T-helper 2 cell treated with Interferon-gamma antibody and Interleukin-4, amounts not matched to agents 100 ng/mL and 5 ng/mL, for 36 hours (primary cell): ENCODE measurements at regions not wholly inside any gene's neighbourhood (a gene's known extent, or its start where the extent isn't known, plus 50 kb on each side); places are given as distances from the start of the nearest gene placed in this dataset.
"Not testable (repeated sequence)": the region's sequence is repeated elsewhere in the genome, so short reads cannot be mapped to it uniquely, and the experiment has no call there.

ENCODE experiments used
- intact Hi-C: fragments of 100-400 bp; cut with micrococcal nuclease; formaldehyde crosslinking; loops from one replicate; pipeline ENCODE4 v1.15.1; 2023

DNA sequence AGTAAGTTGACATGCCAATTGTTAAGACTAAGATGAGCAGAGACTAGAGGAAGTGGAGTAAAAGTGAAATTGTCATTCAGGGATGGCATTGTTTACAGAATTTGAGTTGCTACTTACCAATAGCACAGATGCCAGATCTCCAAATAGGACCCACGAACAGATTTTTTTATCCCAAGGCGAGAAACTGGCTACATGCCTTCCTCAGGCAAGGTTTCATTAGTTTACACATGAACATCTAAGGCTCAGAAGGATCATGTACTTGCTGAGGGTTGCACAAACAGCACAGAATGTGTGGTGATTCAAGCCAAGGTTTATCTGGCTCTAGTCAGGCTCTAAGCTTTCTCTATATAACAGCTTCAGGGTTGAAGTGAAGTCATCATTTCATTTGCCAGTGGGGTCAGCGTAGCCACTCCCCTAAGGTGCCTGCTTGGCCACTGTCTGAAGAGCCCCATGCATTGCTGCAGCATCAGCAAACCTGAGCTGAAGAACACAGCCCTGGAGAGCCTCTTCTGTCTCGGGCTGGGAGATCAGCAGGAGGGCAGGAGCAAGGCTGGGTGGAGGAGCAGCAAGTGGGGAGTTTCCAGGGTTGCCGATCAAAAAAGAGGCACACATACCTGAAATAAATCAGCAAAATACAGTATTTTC, 193.0 kb upstream of the LCORL start:
- intact Hi-C loops: no loop called here

DNA sequence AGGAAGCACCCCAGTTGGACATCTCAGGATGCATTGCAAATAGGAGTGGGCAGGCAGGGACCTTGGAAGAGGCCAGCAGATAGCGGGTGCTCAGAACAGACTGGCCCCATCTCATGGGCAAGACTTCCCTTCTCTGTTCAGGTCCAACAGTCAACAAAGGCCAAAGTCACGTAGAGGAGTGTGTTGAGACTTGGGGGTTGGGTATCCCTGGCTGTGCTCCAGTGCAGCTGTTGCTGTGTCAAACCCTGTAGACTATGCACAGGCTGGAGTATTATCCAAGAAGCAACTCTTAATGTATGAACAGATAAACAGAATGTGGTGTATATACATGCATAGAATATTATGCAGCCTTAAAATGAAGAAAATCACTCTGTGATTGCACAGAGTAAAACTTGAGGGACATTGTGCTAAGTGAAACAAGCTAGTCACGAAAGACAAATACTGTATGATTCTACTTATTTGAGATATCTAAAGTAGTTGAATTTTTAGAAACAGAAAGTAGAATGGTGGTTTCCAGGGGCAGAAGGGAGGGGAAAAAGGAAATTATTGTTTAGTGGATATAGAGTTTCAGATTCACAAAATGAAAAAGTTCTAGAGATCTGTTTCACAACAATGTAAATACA, 192.1 kb upstream of the LCORL start:
- intact Hi-C loops: no loop called here

DNA sequence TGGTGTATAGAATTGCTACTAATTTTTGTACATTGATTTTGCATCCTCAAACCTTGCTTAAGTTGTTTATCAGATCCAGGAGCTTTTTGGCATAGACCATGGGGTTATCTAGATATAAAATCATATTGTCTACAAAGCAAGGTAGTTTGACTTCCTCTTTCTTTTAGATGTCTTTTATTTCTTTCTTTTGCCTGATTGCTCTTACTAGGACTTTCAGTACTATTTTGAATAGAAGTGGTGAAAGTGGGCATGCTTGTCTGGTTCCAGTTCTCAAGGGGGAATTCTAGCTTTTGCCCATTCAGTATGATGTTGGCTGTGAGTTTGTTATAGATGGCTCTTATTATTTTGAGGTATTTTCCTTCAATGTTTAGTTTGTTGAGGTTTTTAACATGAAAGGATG, 187.9 kb upstream of the LCORL start:
- intact Hi-C loops: no loop called here

DNA sequence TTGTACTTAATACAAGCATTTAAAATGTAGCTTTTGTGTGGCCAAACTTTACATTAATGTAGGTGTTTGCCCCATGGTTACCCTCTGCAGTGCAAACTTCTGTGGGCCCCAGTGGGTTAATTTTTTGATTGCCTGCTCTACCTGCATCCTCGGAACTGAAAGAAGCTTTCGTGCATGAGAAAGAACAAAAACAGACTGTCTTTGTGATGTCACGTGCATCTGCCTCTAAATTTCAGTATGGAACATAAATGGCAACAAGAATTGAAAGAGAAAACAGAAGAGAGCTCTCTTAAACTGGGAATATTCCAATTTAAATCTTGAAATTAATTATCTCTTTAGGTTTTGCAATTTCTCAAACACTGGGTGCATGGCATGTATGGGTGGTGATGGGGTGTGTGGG, 182.4 kb upstream of the LCORL start:
- intact Hi-C loops: no loop called here

DNA sequence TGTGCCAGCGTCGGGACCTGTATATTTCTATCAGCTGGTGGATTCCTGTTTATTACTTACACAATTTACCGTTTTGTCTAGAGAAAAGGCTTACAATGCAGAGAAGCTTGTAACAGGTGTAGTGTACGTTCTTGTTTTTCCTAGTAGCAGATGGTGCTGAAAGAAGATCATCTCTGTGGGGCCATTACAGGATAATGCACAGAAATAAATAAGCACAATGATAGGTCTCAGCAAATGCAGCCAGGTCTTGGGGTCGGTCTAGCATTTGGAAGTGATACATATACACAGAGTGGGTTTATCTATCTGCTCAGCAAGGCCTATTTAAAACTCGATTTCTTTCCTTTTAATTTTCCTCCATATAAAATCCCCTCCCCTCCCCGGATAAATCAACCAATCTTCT, 180.9 kb upstream of the LCORL start:
- intact Hi-C loops: no loop called here

DNA sequence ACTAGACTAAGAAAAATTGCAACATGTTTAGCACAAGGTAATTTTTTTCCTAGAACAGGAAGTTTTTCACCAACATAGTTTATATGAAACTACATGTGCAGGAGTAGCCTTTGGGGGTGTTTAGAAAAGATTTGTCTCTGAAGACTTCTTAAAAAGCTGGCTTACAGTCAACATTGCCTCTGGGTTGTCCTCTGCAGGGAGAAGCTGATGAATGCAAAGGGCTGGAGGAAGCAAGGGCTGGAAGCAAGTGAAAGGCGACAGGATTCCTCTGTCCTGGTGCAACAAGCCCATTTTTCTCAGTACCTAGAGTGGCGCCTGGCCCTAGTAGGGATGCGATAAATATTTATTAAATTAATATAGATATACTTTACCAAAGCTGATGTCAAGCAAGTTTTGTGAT, 180.3 kb upstream of the LCORL start:
- intact Hi-C loops: no loop called here

DNA sequence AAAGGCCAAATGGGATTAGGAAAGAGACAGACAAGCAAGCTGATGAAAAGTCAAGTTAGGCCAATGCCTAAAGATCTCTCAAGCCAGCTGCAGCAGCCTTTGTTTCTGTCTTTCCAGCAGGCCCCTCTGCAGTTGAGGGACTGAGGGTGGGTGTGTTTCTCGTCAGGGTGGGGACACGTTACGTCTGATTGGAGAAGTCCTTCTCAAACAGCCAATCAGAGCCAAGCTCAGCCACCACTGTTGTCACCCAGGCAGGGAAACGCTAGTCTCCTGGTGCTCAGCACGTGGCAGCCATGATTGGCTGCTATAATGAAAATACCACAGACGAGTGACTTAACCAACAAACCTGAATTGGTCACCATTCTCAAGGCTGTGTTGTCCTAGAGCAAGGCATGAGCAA, 177.1 kb upstream of the LCORL start:
- intact Hi-C loops: no loop called here

DNA sequence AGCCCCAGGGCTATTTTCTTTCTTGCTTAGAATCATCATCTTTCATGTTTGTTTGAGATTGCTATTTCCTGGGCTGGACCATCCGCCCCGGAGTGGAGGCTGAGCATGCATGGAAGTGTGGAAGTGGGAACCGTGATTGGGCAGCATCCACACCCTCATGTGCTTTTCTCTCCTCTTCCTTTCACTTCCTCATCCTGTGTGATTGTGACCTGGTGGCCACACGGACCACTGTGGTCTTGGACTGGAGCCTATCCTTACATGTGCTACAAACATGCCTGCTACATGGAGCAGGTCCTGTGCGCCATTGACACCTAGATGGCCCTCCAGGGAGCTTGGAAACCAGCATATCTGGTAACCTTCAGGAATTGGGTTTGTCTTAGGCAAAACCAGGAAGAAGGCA, 175.9 kb upstream of the LCORL start:
- intact Hi-C loops: no loop called here

DNA sequence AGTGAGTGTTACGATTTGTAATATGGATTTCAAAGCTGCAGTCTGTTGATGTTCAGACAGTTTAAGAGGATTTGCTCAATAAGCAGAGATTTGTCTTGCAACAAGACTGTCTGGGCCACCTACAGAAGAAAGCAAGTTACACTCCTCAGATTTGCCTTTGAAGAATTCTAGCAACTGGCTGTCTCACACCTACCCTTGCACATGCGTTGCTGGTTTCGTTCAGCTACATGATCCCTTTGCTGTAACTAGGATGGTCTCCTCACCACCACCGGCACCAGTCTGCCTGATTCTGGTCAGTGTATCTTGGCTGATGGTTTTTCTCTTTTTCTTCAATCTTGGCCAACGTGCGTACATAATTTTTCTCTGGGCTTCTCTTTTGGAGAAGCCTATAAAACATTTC, 172.7 kb upstream of the LCORL start:
- intact Hi-C loops: no loop called here

DNA sequence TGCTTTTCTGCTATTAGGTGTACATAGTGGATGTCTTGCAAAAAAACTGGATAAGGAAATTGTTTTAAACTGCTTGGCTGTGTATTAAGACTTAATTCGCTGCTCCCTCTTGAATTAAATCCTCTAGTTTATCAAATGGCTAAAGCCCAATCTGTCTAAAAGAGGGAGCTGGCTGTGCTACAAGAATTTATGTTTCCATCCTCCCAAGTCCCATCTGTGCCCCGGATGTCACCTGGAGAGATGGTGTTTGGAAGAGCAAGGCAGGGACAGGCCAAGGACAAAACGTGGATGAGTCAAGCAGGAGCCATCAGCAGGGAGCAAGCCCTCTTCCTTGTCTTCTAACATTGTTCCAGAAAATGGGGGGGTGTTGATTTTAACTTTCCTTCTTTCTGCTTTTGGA, 171.3 kb upstream of the LCORL start:
- intact Hi-C loops: no loop called here

DNA sequence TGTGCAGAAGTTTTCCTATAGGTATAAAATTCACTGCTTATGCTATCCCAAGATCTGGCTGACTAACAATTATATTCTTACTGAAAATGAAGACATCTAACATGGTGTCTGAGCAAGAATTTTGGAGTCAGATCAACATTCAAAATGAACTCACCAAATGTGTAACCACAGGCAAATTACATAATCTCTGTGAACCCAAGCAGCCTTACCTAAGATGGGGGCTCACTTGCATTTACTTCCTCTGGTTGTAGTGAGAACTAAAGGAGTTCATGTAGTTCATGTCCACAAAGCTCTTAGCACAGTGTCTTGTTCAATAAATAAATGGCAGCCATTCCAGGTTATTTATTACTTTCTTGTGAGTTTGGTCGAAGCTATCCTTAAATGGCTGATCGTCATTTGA, 163.9 kb upstream of the LCORL start:
- intact Hi-C loops: no loop called here

DNA sequence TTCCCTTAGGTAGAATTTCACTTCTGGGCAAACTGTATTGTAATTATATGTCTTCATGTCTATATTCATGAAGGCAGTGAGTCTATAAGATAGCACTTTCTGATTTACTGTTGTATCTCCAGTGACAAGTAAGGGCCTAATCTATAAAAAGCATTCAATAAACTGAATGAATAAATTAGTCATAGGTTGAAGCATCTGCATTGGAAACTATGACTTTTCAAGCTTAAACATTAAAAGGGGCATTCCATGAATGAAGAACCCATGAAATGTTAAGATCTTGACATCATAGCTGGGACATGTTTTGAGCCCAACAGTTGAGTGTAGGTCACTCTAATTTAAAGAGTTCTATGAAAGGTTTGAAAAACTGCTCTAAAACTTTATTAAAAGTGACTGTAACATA, 159.3 kb upstream of the LCORL start:
- intact Hi-C loops: no loop called here

DNA sequence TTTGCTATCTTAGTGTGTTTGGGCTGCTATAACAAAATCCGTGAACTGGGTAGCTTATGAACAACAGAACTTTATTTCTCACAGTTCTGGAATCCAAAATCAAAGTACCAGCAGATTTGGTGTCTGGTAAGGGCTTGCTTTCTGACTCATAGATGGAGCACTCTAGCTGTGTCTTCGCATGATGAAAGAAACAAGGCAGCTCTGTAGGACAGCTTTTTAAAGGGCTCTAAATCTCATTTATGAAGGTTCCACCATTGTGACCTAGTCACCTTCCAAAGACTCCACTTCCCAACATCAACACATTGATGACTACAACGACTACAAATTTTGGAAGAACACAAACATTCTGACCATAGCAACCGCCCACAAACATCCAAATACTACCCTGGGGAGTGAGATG, 158.6 kb upstream of the LCORL start:
- intact Hi-C loops: no loop called here

DNA sequence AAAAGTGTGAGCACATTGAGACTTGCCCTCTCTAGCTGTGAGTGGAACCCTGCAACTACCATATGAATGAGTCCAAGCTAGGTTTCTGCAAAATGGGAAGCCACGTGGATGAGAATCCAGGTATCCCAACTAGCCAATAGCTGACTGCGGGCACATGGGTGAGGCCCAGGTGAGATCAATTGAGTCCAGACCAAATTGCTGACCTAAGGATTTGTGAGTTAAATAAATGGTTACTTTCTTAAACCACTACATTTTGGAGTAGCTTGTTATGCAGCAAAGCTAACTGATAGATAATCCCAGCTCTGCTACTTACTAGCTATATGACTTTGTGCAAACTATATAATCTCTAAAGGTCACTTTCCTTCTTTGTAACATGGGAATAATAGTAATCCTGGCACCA, 150.3 kb upstream of the LCORL start:
- intact Hi-C loops: no loop called here

DNA sequence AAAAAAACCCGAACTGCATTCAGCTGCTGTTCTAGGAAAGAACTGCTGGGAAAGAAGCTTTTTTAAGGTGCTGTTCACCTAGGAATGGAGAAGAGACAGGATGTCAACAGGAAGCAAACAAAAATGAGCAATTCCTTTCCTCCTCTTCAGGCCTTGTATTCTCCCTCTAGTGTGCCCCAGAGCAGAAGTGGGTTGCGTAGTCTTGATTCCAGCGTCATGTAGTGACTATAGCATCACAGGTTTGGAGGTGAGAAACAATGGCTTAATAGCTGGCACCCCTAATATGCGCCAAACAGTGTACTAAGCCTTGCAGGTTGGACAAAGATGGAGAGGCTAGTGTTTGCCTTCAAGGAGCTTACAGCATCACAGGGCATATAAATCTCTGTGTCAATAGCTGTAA, 146.3 kb upstream of the LCORL start:
- intact Hi-C loops: no loop called here

DNA sequence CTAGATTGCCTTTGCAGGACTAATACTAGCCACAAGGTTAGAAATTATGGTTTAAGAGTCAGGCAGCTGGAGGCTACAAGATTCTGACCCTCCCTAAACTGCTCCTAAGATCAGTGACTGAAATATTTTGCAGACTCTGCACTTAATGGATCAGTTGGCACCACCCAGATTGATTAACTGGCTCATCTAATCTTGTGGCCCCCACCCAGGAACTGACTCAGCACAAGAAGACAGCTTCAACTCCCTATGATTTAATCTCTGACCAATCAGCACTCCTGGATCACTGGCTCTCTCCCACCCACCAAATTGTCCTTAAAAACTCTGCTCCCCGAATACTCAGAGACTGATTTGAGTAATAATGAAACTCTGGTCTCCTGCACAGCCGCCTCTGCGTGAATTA, 145.4 kb upstream of the LCORL start:
- intact Hi-C loops: no loop called here

DNA sequence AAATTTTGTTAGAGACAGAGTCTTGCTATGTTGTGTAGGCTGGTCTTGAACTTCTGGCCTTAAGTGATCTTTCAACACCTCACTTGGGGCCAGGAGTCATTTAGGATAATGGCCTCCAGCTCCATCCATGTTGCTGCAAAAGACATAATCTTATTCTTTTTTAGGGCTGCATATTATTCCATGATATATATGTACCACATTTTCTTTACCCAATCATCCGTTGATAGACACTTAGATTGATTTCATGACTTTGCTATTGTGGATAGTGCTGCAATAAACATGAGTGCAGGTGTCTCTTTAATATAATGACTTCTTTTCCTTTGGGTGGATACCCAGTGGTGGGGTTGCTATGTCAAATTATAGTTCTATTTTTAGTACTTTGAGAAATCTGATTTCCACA, 140.9 kb upstream of the LCORL start:
- intact Hi-C loops: no loop called here

DNA sequence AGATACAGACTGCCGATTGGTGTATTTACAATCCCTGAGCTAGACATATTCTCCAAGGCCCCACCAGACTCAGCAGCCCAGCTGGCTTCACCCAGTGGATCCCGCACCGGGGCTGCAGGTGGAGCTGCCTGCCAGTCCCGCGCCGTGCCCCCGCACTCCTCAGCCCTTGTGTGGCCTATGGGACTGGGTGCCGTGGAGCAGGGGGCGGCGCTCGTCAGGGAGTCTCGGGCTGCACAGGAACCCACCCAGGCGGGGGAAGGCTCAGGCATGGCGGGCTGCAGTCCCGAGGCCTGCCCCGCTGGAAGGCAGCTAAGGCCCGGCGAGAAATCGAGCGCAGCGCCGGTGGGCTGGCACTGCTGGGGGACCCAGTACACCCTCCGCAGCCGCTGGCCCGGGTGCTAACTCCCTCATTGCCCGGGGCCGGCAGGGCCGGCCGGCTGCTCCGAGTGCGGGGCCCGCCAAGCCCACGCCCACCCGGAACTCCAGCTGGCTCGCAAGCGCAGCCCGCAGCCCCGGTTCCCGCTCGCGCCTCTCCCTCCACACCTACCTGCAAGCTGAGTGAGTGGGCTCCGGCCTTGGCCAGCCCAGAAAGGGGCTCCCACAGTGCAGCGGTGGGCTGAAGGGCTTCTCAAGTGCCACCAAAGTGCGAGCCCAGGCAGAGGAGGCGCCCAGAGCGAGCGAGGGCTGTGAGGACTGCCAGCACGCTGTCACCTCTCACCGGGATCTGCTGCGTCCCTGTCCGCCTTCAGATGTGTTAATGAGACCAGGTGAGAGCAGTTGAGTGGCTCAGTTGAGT, 137.8 kb upstream of the LCORL start:
- intact Hi-C loops: not testable (repeated sequence)

DNA sequence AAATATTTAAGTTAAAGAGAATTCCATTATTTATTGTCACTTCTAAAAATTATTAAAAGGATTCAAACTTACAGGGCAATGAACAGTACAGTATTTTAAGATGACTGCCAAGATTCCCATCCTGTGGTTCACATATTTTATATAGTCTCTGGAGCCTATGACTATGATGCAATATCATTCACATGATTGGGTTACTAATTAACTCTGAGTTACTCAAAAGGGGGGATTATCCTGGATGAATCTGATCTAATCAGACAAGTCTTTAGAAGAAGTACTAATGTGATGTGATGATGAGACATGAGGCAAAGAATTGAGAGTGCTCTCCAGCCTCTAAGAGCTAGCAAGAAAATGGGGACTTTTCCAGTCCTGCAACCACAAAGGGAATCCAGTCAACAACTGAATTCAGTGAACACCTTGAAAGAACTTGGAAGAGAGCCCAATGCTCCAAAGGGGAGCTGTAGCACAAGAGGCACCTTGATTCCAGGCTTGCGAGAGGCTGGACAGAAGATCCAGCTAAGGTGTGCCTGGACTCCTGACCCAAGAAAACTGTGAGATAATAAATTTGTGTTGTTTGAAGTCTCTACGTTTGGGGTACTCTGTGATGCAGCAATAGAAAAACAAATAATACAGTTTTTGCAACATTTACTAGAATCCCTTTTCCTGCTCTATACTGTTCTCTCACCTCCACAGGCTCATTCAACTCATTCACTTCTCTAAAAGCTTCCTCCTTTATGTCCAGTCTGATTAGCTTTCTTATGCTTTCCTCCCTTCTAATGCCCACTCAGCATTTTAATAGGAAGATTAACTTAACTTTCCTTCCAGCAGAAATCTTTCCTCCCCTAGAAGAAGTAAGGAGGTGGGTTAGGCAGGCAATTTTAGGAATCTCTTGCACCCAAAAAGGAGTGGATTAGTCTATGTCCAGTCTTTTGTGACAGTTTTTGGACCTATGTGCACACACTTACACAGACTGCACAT, 133.8 kb upstream of the LCORL start:
- intact Hi-C loops: no loop called here

DNA sequence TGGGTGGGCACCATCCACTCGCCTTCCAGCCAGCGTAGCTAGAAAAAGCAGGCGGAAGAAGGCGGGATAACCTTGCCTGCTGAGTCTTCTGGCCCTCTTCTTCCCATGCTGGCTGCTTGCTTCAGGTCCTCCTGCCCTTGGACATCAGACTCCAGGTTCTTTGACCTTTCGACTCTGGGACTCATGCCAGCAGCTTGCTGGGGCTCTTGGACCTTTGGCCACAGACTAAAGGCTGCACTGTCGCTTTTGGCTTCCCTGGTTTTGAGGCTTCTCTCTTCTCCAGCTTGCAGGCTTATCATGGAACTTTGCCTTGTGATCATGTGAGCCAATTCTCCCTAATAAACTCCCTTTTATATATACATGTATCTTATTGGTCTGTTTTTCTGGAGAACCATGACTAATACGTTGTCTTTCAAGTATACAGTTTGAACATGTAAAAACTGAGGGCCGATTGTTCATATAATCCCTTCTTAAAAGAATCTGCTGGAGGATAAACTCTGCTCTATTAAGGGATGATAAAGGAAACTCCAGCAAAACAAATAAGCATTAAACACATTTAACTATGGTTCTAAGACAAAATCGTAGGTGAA, 116.6 kb upstream of the LCORL start:
- intact Hi-C loops: no loop called here

DNA sequence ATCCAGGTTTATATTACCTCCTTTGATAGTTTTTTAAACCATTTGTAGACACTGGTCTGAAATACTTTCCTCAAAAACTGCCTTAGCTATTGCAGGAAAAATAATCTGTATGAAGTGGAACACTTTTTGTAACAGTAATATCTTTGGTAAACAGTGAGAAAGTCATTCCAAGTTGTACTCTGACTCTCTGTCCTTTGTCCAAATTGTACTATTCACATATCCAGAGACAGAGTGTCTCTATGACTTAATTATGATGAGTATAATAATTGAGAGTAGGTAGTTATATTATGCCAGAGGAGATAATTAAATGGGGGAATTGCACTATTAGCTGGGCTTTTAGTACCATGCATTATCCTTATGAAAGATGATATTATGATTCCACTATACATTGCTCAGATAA, 112.6 kb upstream of the LCORL start:
- intact Hi-C loops: no loop called here
